BJ (cell line): ENCODE measurements at regions not wholly inside any gene's neighbourhood (a gene's known extent, or its start where the extent isn't known, plus 50 kb on each side); places are given as distances from the start of the nearest gene placed in this dataset.

Source experiments
- CTCF ChIA-PET: fragments of 350-600 bp; formaldehyde crosslinking; extraction: SDS; loops from one replicate; lab custom pipeline; 2021; ENCODE audit warnings: antibody characterized with exemption, inconsistent platforms; lab: Yijun Ruan, JAX
- POLR2A ChIA-PET: fragments of 300-600 bp; sonication (Branson Sonifier 250); formaldehyde crosslinking; extraction: SDS; loops from one replicate; lab custom pipeline; 2021; ENCODE audit warnings: antibody characterized with exemption; lab: Charles Lee
- DNase-seq: peaks from one replicate; pipeline ENCODE4 v3.0.0-alpha.2; 2011; ENCODE audit warnings: low read depth
- H3K27me3 ChIP-seq: 2 replicates; pipeline ENCODE4 v1.6.0; 2011; ENCODE audit warnings: low read length; ENCODE audit not compliant: control insufficient read depth, insufficient read depth
- H3K36me3 ChIP-seq: 2 replicates; pipeline ENCODE4 v1.5.1; 2011; ENCODE audit warnings: low read length; ENCODE audit not compliant: control insufficient read depth, insufficient read depth
- H3K4me3 ChIP-seq: 2 replicates; pipeline ENCODE4 v1.5.1; 2011; ENCODE audit warnings: low read depth, mild to moderate bottlenecking, control low read depth, low read length
- CTCF ChIP-seq: IDR thresholded peaks from 2 replicates; pipeline ENCODE4 v1.5.1; 2011; ENCODE audit warnings: low read depth, mild to moderate bottlenecking, control low read depth, inconsistent platforms, low read length, moderate library complexity; ENCODE audit not compliant: insufficient read depth

GRCh38 chr3:41064526-41064925 is 134.8 kb upstream of the CTNNB1 start:
- no peak for TF ChIP-seq CTCF
- CTCF ChIA-PET = interaction anchor here (0.6 kb wide), 1 partner anchor 206 kb away, joined by 3 read pairs; no protein-coding TSS in a partner anchor
- Histone ChIP-seq H3K36me3 (no peaks in the 10 kb centered on the region), H3K4me3 (no peak overlapping the region), H3K27me3 (no peaks in the 10 kb centered on the region)
- POLR2A ChIA-PET = no interaction called here
- no peak for DNase-seq

GRCh38 chr3:41065340-41065739 is 134.0 kb upstream of the CTNNB1 start:
- CTCF ChIA-PET = no interaction called here
- POLR2A ChIA-PET = no interaction called here
- Histone ChIP-seq H3K4me3 (no peak overlapping the region), H3K36me3 (no peaks in the 10 kb centered on the region), H3K27me3 (no peaks in the 10 kb centered on the region)
- TF ChIP-seq CTCF = no peak
- DNase-seq = no peak

GRCh38 chr3:41073190-41073589 is 126.1 kb upstream of the CTNNB1 start:
- Histone ChIP-seq H3K4me3 (no peak overlapping the region), H3K36me3 (no peaks in the 10 kb centered on the region), H3K27me3 (no peaks in the 10 kb centered on the region)
- DNase-seq = no peak
- no peak for TF ChIP-seq CTCF
- ChIA-PET CTCF (no interaction called here), POLR2A (no interaction called here)

GRCh38 chr3:41075975-41076374 is 123.3 kb upstream of the CTNNB1 start:
- ChIA-PET POLR2A (no interaction called here), CTCF (no interaction called here)
- TF ChIP-seq CTCF = no peak

GRCh38 chr3:41076399-41076798 is 122.9 kb upstream of the CTNNB1 start:
- Histone ChIP-seq H3K4me3 (no peak overlapping the region), H3K27me3 (no peaks in the 10 kb centered on the region), H3K36me3 (no peaks in the 10 kb centered on the region)
- POLR2A ChIA-PET = no interaction called here
- CTCF ChIA-PET = no interaction called here
- DNase-seq = no peak
- no peak for TF ChIP-seq CTCF

More at GRCh38 chr3:41075975-41076374, 123.3 kb upstream of the CTNNB1 start:
- Histone ChIP-seq H3K36me3 (no peaks in the 10 kb centered on the region), H3K27me3 (no peaks in the 10 kb centered on the region), H3K4me3 (no peak overlapping the region)
- no peak for DNase-seq
